K562 (cell line): ENCODE measurements at regions not wholly inside any gene's neighbourhood (a gene's known extent, or its start where the extent isn't known, plus 50 kb on each side); places are given as distances from the start of the nearest gene placed in this dataset.

ENCODE experiments used
- ATAC-seq: fragments of 200-7000 bp; cut with Tn5 transposase; 3 replicates; pipeline ENCODE4 v1.9.1; 2020; ENCODE audit warnings: moderate library complexity
- BruUV-seq: library from RNA; stranded (reverse); fragments of 400-500 nt; replicated peaks from 2 replicates; lab custom pipeline; 2021; lab: Mats Ljungman, UMichigan
- CTCF ChIA-PET: fragments of 300-600 bp; formaldehyde crosslinking; extraction: SDS; loops from one replicate; lab custom pipeline; 2021; ENCODE audit warnings: low intra/inter-chr PET ratio; lab: Yijun Ruan, JAX
- POLR2A ChIA-PET: fragments of 300-600, 350-650 bp; sonication (Branson Sonifier 250); formaldehyde crosslinking; extraction: SDS; loops from one replicate; lab custom pipeline; 2021; ENCODE audit warnings: antibody characterized with exemption, inconsistent platforms; lab: Yijun Ruan, JAX
- DNase-seq, 4 experiments: peaks; one replicate each; pipeline versions ENCODE4 v3.0.0 to v3.0.0-alpha.2; 2011 to 2018; ENCODE audit warnings: low spot score in 3 of 4, mixed read lengths in 3 of 4; ENCODE audit errors: extremely low read depth in 1 of 4
- FAIRE-seq: peaks from 2 replicates; lab custom pipeline; 2011; peaks lifted over from hg19 to GRCh38; lab: Jason Lieb, UNC
- H2AFZ ChIP-seq: 2 replicates; pipeline ENCODE4 v1.6.0; 2011; ENCODE audit warnings: low read depth, low read length, control low read depth, inconsistent platforms
- H3K27ac ChIP-seq: fragments of 200-600 bp; 3 replicates; pipeline ENCODE4 v1.8.0; 2011; ENCODE audit warnings: low read depth, mild to moderate bottlenecking, control low read depth, inconsistent platforms, low read length, moderate library complexity, mixed read lengths; ENCODE audit errors: extremely low read depth
- H3K27me3 ChIP-seq, 2 experiments: fragments of 300-600 bp in 1 of 2; 2 replicates in 1 of 2; 3 replicates in 1 of 2; pipeline versions ENCODE4 v1.6.0 to v1.8.0; 2011; ENCODE audit warnings: inconsistent platforms in 2 of 2, low read length in 2 of 2, mild to moderate bottlenecking in 1 of 2, mixed read lengths in 1 of 2, moderate library complexity in 1 of 2; ENCODE audit not compliant: control insufficient read depth in 2 of 2, insufficient read depth in 2 of 2
- H3K36me3 ChIP-seq: fragments of 300-600 bp; 3 replicates; pipeline ENCODE4 v1.8.0; 2011; ENCODE audit warnings: mild to moderate bottlenecking, low read length, inconsistent platforms; ENCODE audit not compliant: control insufficient read depth, insufficient read depth
- H3K4me1 ChIP-seq, 2 experiments: fragments of 200-600 bp in 1 of 2; replicated peaks in 1 of 2; 2 replicates in 1 of 2; 3 replicates in 1 of 2; pipeline versions ENCODE4 v1.5.1 to v1.8.0; 2011; ENCODE audit warnings: inconsistent platforms in 2 of 2, low read length in 2 of 2, mild to moderate bottlenecking in 1 of 2, mixed read lengths in 1 of 2, moderate library complexity in 1 of 2; ENCODE audit not compliant: control insufficient read depth in 2 of 2, insufficient read depth in 2 of 2
- H3K4me2 ChIP-seq: 2 replicates; pipeline ENCODE4 v1.6.1; 2011; ENCODE audit warnings: low read length, control low read depth, inconsistent platforms, mixed read lengths; ENCODE audit not compliant: insufficient read depth
- H3K4me3 ChIP-seq: fragments of 200-600 bp; sonication (generic), shearing (Covaris generic); 2 replicates; pipeline ENCODE4 v1.5.1; 2016; ENCODE audit warnings: control low read depth, inconsistent platforms
- H3K79me2 ChIP-seq: fragments of 200-600 bp; 3 replicates; pipeline ENCODE4 v1.8.0; 2011; ENCODE audit warnings: low read length, inconsistent platforms; ENCODE audit not compliant: control insufficient read depth, insufficient read depth
- H3K9ac ChIP-seq, 2 experiments: 2 replicates each; pipeline versions ENCODE4 v1.6.0 to v1.6.1; 2011; ENCODE audit warnings: low read depth in 2 of 2, low read length in 2 of 2, control low read depth in 1 of 2, inconsistent platforms in 1 of 2, mild to moderate bottlenecking in 1 of 2, mixed read lengths in 1 of 2; ENCODE audit not compliant: insufficient read depth in 1 of 2
- H3K9me1 ChIP-seq: one replicate; pipeline ENCODE4 v1.6.0; 2011; ENCODE audit warnings: inconsistent platforms, mild to moderate bottlenecking, low read length, moderate library complexity; ENCODE audit not compliant: control insufficient read depth, insufficient read depth
- H3K9me3 ChIP-seq: replicated peaks from 2 replicates; pipeline ENCODE4 v1.5.1; 2011; ENCODE audit warnings: low read depth, low read length, inconsistent platforms; ENCODE audit not compliant: control insufficient read depth, insufficient read depth
- H4K20me1 ChIP-seq: replicated peaks from 2 replicates; pipeline ENCODE4 v1.6.1; 2011; ENCODE audit warnings: low read length, inconsistent platforms, mixed read lengths; ENCODE audit not compliant: control insufficient read depth, insufficient read depth
- CBFA2T3 ChIP-seq: fragments of 450-650 bp; IDR thresholded peaks from 2 replicates; pipeline ENCODE4 v1.6.1; 2017
- ERF ChIP-seq: fragments of 450-650 bp; formaldehyde crosslinking; IDR thresholded peaks from 2 replicates; pipeline ENCODE4 v1.4.0; 2020; ENCODE audit warnings: mild to moderate bottlenecking, mixed read lengths
- HBP1 ChIP-seq: fragments of 450-650 bp; formaldehyde crosslinking; IDR thresholded peaks from 2 replicates; pipeline ENCODE4 v1.4.0; 2022; ENCODE audit warnings: missing genetic modification characterization
- HEY1 ChIP-seq: fragments of 250-450 bp; sonication (Bioruptor Pico); IDR thresholded peaks from 2 replicates; pipeline ENCODE4 v1.5.0; 2020; ENCODE audit warnings: mild to moderate bottlenecking, moderate library complexity, borderline replicate concordance
- HNRNPH1 ChIP-seq: fragments of 200-400 bp; formaldehyde crosslinking; optimal IDR thresholded peaks from 2 replicates; pipeline ENCODE3; 2017; ENCODE audit warnings: low read depth, mild to moderate bottlenecking, low read length, moderate library complexity
- MAFF ChIP-seq: IDR thresholded peaks from 2 replicates; pipeline ENCODE4 v1.6.1; 2012; ENCODE audit warnings: low read length, improper control_type of control experiment
- MCM5 ChIP-seq: fragments of 450-650 bp; IDR thresholded peaks from 2 replicates; pipeline ENCODE4 v1.6.1; 2016; ENCODE audit warnings: low read depth
- PTBP1 ChIP-seq: fragments of 200-400 bp; formaldehyde crosslinking; IDR thresholded peaks from 2 replicates; pipeline ENCODE4 v1.6.1; 2017; ENCODE audit warnings: low read depth, low read length
- RREB1 ChIP-seq: fragments of 250-450 bp; sonication (Bioruptor Pico); IDR thresholded peaks from 2 replicates; pipeline ENCODE4 v1.4.0; 2020
- SETDB1 ChIP-seq: IDR thresholded peaks from one replicate; pipeline ENCODE4 v1.6.1; 2012; ENCODE audit warnings: low read length, control low read depth, inconsistent platforms
- SIN3B ChIP-seq: fragments of 450-650 bp; IDR thresholded peaks from 2 replicates; pipeline ENCODE4 v1.6.1; 2017; ENCODE audit warnings: low read depth, mild to moderate bottlenecking, moderate library complexity
- THRB ChIP-seq: fragments of 450-650 bp; formaldehyde crosslinking; conservative IDR thresholded peaks from 2 replicates; pipeline ENCODE4 v1.4.0; 2022; ENCODE audit warnings: mild to moderate bottlenecking, missing genetic modification characterization
- TSC22D4 ChIP-seq: fragments of 450-650 bp; IDR thresholded peaks from 2 replicates; pipeline ENCODE4 v1.6.1; 2016; ENCODE audit warnings: missing genetic modification characterization, missing biosample characterization, control low read depth
- ZNF316 ChIP-seq: fragments of 450-650 bp; IDR thresholded peaks from 2 replicates; pipeline ENCODE4 v1.6.1; 2016
- ZNF586 ChIP-seq: fragments of 450-650 bp; formaldehyde crosslinking; conservative IDR thresholded peaks from 2 replicates; pipeline ENCODE4 v1.4.0; 2020; ENCODE audit warnings: mild to moderate bottlenecking, moderate library complexity
- ZNF780A ChIP-seq: fragments of 250-450 bp; sonication (Bioruptor Pico); IDR thresholded peaks from 2 replicates; pipeline ENCODE4 v1.5.0; 2021; ENCODE audit warnings: mild to moderate bottlenecking
- in situ Hi-C: fragments of 300-500 bp; cut with MboI; formaldehyde crosslinking; loops from 4 replicates; pipeline ENCODE4 v1.15.0; 2018; ENCODE audit warnings: inconsistent platforms, mixed read lengths
- intact Hi-C: fragments of 100-400 bp; cut with micrococcal nuclease; formaldehyde crosslinking; loops from 2 replicates; pipeline ENCODE4 v1.14.2; 2022

- DNase-seq = no peak
- Histone ChIP-seq H3K4me2 (no peak overlapping the region), H3K27me3 (no peaks in the 10 kb centered on the region), H3K27ac (no peak overlapping the region), H3K4me1 (no peaks in the 10 kb centered on the region), H3K79me2 (no peaks in the 10 kb centered on the region), H2AFZ (no peak overlapping the region), H3K9me3 (no peaks in the 10 kb centered on the region), H4K20me1 (no peaks in the 10 kb centered on the region), H3K36me3 (no peaks in the 10 kb centered on the region), H3K9me1 (no peaks in the 10 kb centered on the region), H3K4me3 (no peak overlapping the region), H3K9ac (no peak overlapping the region)
- TF ChIP-seq ERF (CRISPR knock-in tag) (no peak), HNRNPH1 (no peak), ZNF316 (no peak), HEY1 (CRISPR knock-in tag) (no peak), THRB (CRISPR knock-in tag) (no peak), HBP1 (no peak), CBFA2T3 (no peak), ZNF586 (CRISPR knock-in tag) (no peak), MCM5 (no peak), SIN3B (no peak), ZNF780A (CRISPR knock-in tag) (no peak), RREB1 (CRISPR knock-in tag) (no peak), SETDB1 (no peak), MAFF (no peak), PTBP1 (no peak), TSC22D4 (tag) (no peak)
- CTCF ChIA-PET = no interaction called here
- no TSS peak for BruUV-seq
- ATAC-seq = no peak
- no peak for FAIRE-seq
- intact Hi-C loops (no loop called here), in situ Hi-C loops (no loop called here)
- POLR2A ChIA-PET = no interaction called here
Measured at GRCh38 chr4:27616166-27616565, 755.5 kb downstream of the STIM2 start.
